Hepatocyte (in vitro differentiated cells): ENCODE measurements at regions not wholly inside any gene's neighbourhood (a gene's known extent, or its start where the extent isn't known, plus 50 kb on each side); places are given as distances from the start of the nearest gene placed in this dataset.

ENCODE experiments used
- CTCF ChIP-seq: fragments of 200-600 bp; sonication (generic); IDR thresholded peaks from 2 replicates; pipeline ENCODE4 v1.5.1; 2016; ENCODE audit warnings: antibody characterized with exemption, mild to moderate bottlenecking; ENCODE audit not compliant: poor library complexity
- EZH2 ChIP-seq: fragments of 200-600 bp; sonication (generic); IDR thresholded peaks from 2 replicates; pipeline ENCODE4 v1.6.1; 2016; ENCODE audit warnings: antibody characterized with exemption, mild to moderate bottlenecking, borderline replicate concordance

- TF ChIP-seq CTCF: no peak
- TF ChIP-seq EZH2: no peak
Measured at GRCh38 chr10:117944676-117945447, 101.9 kb downstream of the RAB11FIP2 start.
